ENCODE measurements at regions not wholly inside any gene's neighbourhood (a gene's known extent, or its start where the extent isn't known, plus 50 kb on each side); places are given as distances from the start of the nearest gene placed in this dataset.

DNA sequence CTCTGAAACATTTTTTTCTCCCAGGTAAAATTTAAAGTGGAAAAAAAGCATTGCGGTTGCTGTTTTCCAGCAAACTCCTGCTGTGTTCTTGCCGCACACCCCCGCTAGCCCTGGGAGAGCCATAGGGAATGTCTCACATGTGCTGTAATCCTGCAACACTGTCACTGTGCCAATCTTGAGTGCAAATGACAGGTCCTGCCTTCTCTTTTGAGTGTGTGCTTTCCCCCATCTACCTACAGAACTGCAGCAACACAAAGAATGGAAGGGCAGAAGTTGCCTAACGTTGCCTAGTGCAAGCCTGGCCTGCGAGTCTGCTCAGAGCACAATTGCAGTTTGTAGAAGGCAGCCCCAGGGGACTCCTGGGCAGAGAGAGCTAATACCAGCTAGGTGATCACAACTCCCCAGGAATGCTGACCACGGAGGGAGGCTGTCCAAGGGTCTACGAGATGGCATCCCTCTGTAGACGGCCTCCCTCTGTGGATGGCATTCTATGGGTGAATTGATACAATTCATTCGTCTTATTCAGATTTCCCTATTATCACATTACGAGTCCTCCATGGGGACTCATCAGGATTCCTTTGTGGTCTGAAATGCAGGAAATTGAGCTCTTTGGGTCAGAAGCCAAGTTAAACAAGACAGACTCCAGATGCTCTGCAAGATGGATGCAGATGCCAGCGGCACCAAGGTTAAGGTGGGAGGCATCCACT, 172.6 kb upstream of the S1PR3 start:
- no peaks in the 10 kb centered on the region for H3K9me3 Mint-ChIP-seq (ENCODE audit: unreplicated experiment)
- H3K36me3 Mint-ChIP-seq (ENCODE audit: insufficient read depth, unreplicated experiment) = no peaks in the 10 kb centered on the region
- intact Hi-C loops (cut with micrococcal nuclease) = no loop called here
- H3K4me1 Mint-ChIP-seq (ENCODE audit: insufficient read depth, unreplicated experiment) = peaks cover 6% of the 10 kb centered on the region
- peak; percentile 63 for DNase-seq (ENCODE audit: unreplicated experiment)
- BruUV-seq (replicated peaks) = no TSS peak
- POLR2A ChIA-PET = no interaction called here
- H3K27me3 Mint-ChIP-seq (ENCODE audit: insufficient read depth, unreplicated experiment) = no peaks in the 10 kb centered on the region
- CTCF ChIA-PET = no interaction called here
- TF ChIP-seq, protein P1, sequence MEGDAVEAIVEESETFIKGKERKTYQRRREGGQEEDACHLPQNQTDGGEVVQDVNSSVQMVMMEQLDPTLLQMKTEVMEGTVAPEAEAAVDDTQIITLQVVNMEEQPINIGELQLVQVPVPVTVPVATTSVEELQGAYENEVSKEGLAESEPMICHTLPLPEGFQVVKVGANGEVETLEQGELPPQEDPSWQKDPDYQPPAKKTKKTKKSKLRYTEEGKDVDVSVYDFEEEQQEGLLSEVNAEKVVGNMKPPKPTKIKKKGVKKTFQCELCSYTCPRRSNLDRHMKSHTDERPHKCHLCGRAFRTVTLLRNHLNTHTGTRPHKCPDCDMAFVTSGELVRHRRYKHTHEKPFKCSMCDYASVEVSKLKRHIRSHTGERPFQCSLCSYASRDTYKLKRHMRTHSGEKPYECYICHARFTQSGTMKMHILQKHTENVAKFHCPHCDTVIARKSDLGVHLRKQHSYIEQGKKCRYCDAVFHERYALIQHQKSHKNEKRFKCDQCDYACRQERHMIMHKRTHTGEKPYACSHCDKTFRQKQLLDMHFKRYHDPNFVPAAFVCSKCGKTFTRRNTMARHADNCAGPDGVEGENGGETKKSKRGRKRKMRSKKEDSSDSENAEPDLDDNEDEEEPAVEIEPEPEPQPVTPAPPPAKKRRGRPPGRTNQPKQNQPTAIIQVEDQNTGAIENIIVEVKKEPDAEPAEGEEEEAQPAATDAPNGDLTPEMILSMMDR (IDR thresholded peaks at IDR 0.05; ENCODE audit: unreplicated experiment) = no peak
- no peak overlapping the region for H3K27ac Mint-ChIP-seq (ENCODE audit: low read depth, unreplicated experiment)
- no peak overlapping the region for H3K4me3 Mint-ChIP-seq (ENCODE audit: unreplicated experiment)

DNA sequence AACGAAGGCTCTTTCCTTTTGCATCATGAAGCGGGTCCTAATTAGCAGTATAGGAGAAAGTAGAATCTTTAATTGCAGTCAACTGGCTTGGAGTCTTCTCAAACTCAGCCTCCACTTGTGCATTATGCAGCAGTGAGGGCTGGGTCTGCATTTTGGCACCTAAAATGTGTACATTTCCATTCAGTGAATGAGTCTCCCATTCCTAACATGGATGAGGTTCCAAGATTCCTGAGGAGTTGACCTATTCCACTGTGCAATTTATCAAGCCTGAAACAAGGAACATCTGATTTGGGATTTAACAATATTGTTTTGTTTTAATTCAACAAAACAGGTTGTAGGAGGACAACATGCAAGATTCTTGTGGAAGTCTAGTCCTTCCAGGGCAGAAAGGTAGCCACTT, 171.8 kb upstream of the S1PR3 start:
- H3K27ac Mint-ChIP-seq (ENCODE audit: low read depth, unreplicated experiment) = no peak overlapping the region
- no peaks in the 10 kb centered on the region for H3K9me3 Mint-ChIP-seq (ENCODE audit: unreplicated experiment)
- H3K27me3 Mint-ChIP-seq (ENCODE audit: insufficient read depth, unreplicated experiment) = no peaks in the 10 kb centered on the region
- DNase-seq (ENCODE audit: unreplicated experiment) = no peak
- POLR2A ChIA-PET = no interaction called here
- H3K4me1 Mint-ChIP-seq (ENCODE audit: insufficient read depth, unreplicated experiment) = peaks cover 10% of the 10 kb centered on the region
- BruUV-seq (replicated peaks) = no TSS peak
- intact Hi-C loops (cut with micrococcal nuclease) = no loop called here
- CTCF ChIA-PET = no interaction called here
- TF ChIP-seq, protein P1 (IDR thresholded peaks at IDR 0.05; ENCODE audit: unreplicated experiment) = no peak
- H3K36me3 Mint-ChIP-seq (ENCODE audit: insufficient read depth, unreplicated experiment) = no peaks in the 10 kb centered on the region
- H3K4me3 Mint-ChIP-seq (ENCODE audit: unreplicated experiment) = no peak overlapping the region

DNA sequence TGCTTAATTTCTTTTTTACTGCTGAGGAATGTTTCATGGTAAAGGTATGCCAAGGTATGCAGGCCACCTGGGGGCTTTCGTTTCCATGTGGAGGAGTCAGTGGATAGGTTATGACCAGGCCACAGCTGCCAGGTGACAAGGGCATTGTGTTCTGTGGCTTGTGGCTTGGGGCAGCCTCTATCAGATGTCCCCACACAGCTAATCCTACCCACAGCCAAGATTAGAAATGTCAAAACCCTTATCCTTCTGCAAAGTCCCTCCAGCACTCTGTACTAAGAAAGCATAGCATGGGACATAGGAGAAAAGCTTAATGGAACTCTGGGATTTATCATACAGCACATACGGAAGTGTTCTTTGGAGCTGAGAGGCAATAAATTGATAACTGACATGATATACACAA, 171.2 kb upstream of the S1PR3 start:
- Mint-ChIP-seq H3K27me3 (ENCODE audit: insufficient read depth, unreplicated experiment) (no peaks in the 10 kb centered on the region), H3K4me3 (ENCODE audit: unreplicated experiment) (no peak overlapping the region), H3K9me3 (ENCODE audit: unreplicated experiment) (no peaks in the 10 kb centered on the region), H3K4me1 (ENCODE audit: insufficient read depth, unreplicated experiment) (peaks cover 16% of the 10 kb centered on the region), H3K36me3 (ENCODE audit: insufficient read depth, unreplicated experiment) (no peaks in the 10 kb centered on the region), H3K27ac (ENCODE audit: low read depth, unreplicated experiment) (no peak overlapping the region)
- no peak for DNase-seq (ENCODE audit: unreplicated experiment)
- no TSS peak for BruUV-seq (replicated peaks)
- CTCF ChIA-PET = interaction anchor here (1.0 kb wide), 1 partner anchor 225 kb away, joined by 3 read pairs; no protein-coding TSS in a partner anchor
- intact Hi-C loops (cut with micrococcal nuclease) = no loop called here
- TF ChIP-seq, protein P1 (IDR thresholded peaks at IDR 0.05; ENCODE audit: unreplicated experiment) = no peak
- POLR2A ChIA-PET = no interaction called here

DNA sequence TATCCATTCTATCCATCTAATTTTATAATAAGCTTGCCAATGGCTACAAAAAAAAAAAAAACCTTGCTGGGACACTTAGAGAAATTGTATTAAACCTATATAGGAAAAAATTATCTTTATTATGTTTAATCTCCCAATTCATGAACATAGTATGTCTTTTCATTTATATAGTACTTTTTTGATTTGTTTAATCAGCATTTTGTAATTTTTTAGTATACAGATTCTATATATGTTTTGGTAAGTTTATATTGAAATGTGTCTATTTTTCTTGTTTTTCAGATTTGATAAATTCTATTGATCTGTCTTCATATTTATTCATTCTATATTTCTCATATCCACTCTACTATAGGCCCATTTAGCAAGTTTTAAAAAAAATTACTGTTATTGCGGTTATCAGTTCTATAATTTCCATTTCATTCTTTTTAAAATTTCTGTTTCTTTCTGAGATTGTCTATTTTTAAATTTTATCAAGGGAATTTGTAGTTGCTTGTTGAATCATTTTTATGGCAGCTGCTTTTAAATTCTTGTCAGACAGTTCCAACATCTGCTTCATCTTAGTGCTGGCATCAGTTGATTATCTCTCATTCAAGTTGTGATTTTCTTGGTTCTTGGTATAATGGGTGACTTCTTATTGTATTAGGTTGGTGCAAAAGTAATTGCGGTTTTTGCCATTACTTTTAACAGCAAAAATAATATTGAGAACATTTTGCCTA, 170.1 kb upstream of the S1PR3 start:
- no TSS peak for BruUV-seq (replicated peaks)

More for the DNA sequence above, 170.1 kb upstream of the S1PR3 start:
- TF ChIP-seq, protein P1 (IDR thresholded peaks at IDR 0.05; ENCODE audit: unreplicated experiment) = no peak
- CTCF ChIA-PET = no interaction called here
- no peaks in the 10 kb centered on the region for H3K36me3 Mint-ChIP-seq (ENCODE audit: insufficient read depth, unreplicated experiment)
- no peaks in the 10 kb centered on the region for H3K9me3 Mint-ChIP-seq (ENCODE audit: unreplicated experiment)
- H3K27ac Mint-ChIP-seq (ENCODE audit: low read depth, unreplicated experiment) = no peak overlapping the region
- DNase-seq (ENCODE audit: unreplicated experiment) = no peak
- H3K4me3 Mint-ChIP-seq (ENCODE audit: unreplicated experiment) = no peak overlapping the region
- H3K4me1 Mint-ChIP-seq (ENCODE audit: insufficient read depth, unreplicated experiment) = peaks cover 16% of the 10 kb centered on the region
- intact Hi-C loops (cut with micrococcal nuclease) = no loop called here
- no peaks in the 10 kb centered on the region for H3K27me3 Mint-ChIP-seq (ENCODE audit: insufficient read depth, unreplicated experiment)
- POLR2A ChIA-PET = no interaction called here
